Nephron progenitor cell (in vitro differentiated cells): ENCODE measurements at regions not wholly inside any gene's neighbourhood (a gene's known extent, or its start where the extent isn't known, plus 50 kb on each side); places are given as distances from the start of the nearest gene placed in this dataset.

Source experiments
- DNase-seq: peaks from one replicate; pipeline ENCODE4 v3.0.0; 2021
- H3K27ac Mint-ChIP-seq: 2 replicates; pipeline ENCODE4 v1.8.0; 2021; ENCODE audit warnings: mild to moderate bottlenecking, moderate library complexity, mixed read lengths
- H3K27me3 Mint-ChIP-seq: 2 replicates; pipeline ENCODE4 v1.8.0; 2021; ENCODE audit warnings: mild to moderate bottlenecking, low read depth, mixed read lengths; ENCODE audit not compliant: poor library complexity
- H3K36me3 Mint-ChIP-seq: 2 replicates; pipeline ENCODE4 v1.8.0; 2021; ENCODE audit warnings: low read depth, mixed read lengths
- H3K4me1 Mint-ChIP-seq: 2 replicates; pipeline ENCODE4 v1.8.0; 2021; ENCODE audit warnings: mixed read lengths
- H3K4me3 Mint-ChIP-seq: 2 replicates; pipeline ENCODE4 v1.8.0; 2021; ENCODE audit warnings: mild to moderate bottlenecking, moderate library complexity, mixed read lengths
- H3K9me3 Mint-ChIP-seq: 2 replicates; pipeline ENCODE4 v1.8.0; 2021; ENCODE audit warnings: mild to moderate bottlenecking, moderate library complexity, mixed read lengths
- TF ChIP-seq, protein P1 (sequence below): fragments of 200-600 bp; sonication (generic); IDR thresholded peaks from 2 replicates; pipeline ENCODE4 v1.5.0; 2021; ENCODE audit warnings: antibody characterized with exemption

DNA sequence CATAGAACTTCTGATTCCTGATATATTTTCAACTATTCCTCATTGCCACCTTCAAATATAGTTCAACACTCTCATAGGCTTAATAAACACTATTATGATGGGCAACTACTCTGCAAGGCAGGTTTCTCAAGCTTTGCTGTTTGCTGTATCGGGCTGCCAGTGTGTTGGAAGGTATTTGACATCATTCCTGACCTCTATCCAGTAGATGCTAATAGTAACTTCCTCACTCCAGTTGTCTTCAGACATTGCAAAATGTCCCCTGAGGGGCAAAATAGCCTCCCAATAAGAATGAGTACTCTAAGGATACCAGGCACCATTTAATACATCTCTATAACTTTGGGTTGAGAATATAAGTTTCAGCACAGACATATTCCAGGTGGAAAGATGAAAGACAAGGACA, 147.5 kb upstream of the PFN2 start:
- Mint-ChIP-seq H3K36me3 (no peaks in the 10 kb centered on the region), H3K27me3 (peaks cover 3% of the 10 kb centered on the region), H3K9me3 (peaks cover 11% of the 10 kb centered on the region), H3K4me1 (peaks cover 13% of the 10 kb centered on the region), H3K27ac (no peak overlapping the region), H3K4me3 (no peak overlapping the region)
- TF ChIP-seq, protein P1, sequence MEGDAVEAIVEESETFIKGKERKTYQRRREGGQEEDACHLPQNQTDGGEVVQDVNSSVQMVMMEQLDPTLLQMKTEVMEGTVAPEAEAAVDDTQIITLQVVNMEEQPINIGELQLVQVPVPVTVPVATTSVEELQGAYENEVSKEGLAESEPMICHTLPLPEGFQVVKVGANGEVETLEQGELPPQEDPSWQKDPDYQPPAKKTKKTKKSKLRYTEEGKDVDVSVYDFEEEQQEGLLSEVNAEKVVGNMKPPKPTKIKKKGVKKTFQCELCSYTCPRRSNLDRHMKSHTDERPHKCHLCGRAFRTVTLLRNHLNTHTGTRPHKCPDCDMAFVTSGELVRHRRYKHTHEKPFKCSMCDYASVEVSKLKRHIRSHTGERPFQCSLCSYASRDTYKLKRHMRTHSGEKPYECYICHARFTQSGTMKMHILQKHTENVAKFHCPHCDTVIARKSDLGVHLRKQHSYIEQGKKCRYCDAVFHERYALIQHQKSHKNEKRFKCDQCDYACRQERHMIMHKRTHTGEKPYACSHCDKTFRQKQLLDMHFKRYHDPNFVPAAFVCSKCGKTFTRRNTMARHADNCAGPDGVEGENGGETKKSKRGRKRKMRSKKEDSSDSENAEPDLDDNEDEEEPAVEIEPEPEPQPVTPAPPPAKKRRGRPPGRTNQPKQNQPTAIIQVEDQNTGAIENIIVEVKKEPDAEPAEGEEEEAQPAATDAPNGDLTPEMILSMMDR, result no peak
- no peak for DNase-seq

DNA sequence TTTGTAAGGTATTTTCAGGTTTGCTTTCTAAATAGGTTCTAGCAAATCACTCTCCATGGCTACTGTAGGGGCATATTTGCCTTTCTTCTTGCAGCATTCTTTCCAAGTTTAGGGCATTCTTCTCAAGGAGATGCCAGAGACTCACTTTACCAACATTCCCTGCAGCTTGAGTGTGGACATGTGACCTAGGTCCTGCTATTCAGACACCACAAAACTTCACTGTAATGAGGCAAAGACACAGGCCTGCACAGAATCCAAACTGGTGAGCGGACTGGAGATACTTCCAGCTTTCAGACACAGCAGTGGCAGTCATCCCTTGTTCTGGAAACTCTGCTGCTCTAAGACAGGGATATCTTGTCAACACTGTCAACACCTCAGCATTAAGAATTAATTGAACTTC, 146.4 kb upstream of the PFN2 start:
- Mint-ChIP-seq H3K27ac (no peak overlapping the region), H3K36me3 (no peaks in the 10 kb centered on the region), H3K4me1 (peaks cover 13% of the 10 kb centered on the region), H3K9me3 (peaks cover 11% of the 10 kb centered on the region), H3K4me3 (no peak overlapping the region), H3K27me3 (peaks cover 3% of the 10 kb centered on the region)
- no peak for DNase-seq
- TF ChIP-seq, protein P1, result no peak

DNA sequence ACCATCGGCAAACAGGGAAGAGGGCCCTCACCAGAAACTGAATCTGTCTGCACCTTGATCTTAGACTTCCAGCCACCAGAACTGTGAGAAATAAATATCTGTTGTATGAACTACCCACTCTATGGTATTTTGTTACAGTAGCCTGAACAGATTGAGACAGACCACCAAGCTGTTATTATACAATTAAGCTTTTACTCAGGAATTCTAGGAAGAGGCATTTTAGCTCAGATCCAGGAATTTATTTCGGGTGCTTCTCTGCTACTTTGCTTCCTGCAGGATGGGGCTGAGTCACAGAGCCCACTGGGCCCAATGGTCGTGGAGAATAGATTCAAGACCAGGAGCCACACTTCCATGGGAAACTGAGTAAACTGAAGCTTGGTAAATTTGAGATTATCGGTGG, 145.5 kb upstream of the PFN2 start:
- peaks cover 13% of the 10 kb centered on the region for H3K4me1 Mint-ChIP-seq
- no peaks in the 10 kb centered on the region for H3K36me3 Mint-ChIP-seq
- H3K4me3 Mint-ChIP-seq, result no peak overlapping the region
- TF ChIP-seq, protein P1, result no peak
- H3K9me3 Mint-ChIP-seq, result peaks cover 2% of the 10 kb centered on the region
- no peak overlapping the region for H3K27ac Mint-ChIP-seq
- DNase-seq, result no peak
- H3K27me3 Mint-ChIP-seq, result peaks cover 3% of the 10 kb centered on the region

DNA sequence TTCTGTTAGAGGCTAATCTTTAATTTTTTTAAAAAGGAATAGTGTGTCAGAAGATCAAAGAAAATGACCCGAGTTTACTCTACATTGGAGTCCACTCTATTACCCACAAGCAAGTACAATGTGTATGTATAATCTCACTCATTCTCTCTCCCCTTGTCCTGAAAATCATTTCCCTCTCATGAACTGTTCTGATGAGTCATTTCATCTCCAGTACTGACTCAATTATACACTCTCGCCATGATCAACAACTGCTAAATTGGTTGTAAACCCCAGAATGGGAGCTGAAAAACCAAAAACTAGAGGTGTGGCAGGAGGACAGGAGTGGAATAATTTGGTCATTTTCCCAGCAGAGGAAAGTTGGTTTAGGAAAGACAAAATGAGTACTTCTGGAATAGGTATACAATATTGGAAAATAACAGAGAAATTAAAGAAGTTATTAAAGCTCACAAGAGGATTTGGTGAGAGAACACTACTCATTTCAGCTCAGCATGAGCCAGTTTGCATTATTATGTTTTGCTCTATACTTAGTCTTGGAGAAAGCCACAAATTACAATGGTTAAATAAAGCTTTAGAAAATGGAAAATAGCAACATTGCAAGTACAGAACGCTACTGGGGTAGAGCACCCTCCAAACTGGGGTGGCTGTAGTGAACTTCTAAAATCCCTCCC, 144.3 kb upstream of the PFN2 start:
- DNase-seq, result no peak
- H3K27me3 Mint-ChIP-seq, result no peaks in the 10 kb centered on the region
- H3K4me1 Mint-ChIP-seq, result peaks cover 13% of the 10 kb centered on the region
- H3K36me3 Mint-ChIP-seq, result no peaks in the 10 kb centered on the region
- TF ChIP-seq, protein P1, result no peak
- no peak overlapping the region for H3K27ac Mint-ChIP-seq
- no peaks in the 10 kb centered on the region for H3K9me3 Mint-ChIP-seq
- H3K4me3 Mint-ChIP-seq, result no peak overlapping the region

DNA sequence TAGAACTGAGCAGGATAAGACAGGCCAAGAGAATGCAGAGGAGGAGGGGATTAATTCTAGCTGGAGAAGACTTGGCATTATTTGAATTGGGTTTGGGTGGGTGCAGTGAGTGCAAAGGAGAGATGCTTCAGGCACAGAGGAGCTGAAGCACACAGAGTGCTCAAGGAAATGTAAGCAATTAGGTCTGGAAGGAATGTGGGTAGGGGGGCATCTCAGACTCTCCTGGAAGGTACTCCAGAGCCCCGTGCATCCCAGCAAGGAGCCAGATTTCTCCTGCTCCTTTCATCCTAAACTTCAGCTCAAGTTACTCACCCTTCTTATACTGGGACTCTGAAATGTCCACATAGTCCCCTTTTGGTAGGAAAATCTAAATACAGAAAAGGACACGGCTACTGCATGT, 143.6 kb upstream of the PFN2 start:
- H3K36me3 Mint-ChIP-seq, result no peaks in the 10 kb centered on the region
- no peak overlapping the region for H3K4me3 Mint-ChIP-seq

More for the DNA sequence above, 143.6 kb upstream of the PFN2 start:
- TF ChIP-seq, protein P1, result no peak
- Mint-ChIP-seq H3K27me3 (no peaks in the 10 kb centered on the region), H3K9me3 (no peaks in the 10 kb centered on the region), H3K27ac (no peak overlapping the region), H3K4me1 (peaks cover 13% of the 10 kb centered on the region)
- DNase-seq, result no peak
